K562 (cell line): ENCODE measurements at regions not wholly inside any gene's neighbourhood (a gene's known extent, or its start where the extent isn't known, plus 50 kb on each side); places are given as distances from the start of the nearest gene placed in this dataset.

Experiments used
- ATAC-seq: fragments of 200-7000 bp; cut with Tn5 transposase; 3 replicates; pipeline ENCODE4 v1.9.1; 2020; ENCODE audit warnings: moderate library complexity
- BruUV-seq: library from RNA; stranded (reverse); fragments of 400-500 nt; replicated peaks from 2 replicates; lab custom pipeline; 2021; lab: Mats Ljungman, UMichigan
- CTCF ChIA-PET: fragments of 300-600 bp; formaldehyde crosslinking; extraction: SDS; loops from one replicate; lab custom pipeline; 2021; ENCODE audit warnings: low intra/inter-chr PET ratio; lab: Yijun Ruan, JAX
- POLR2A ChIA-PET: fragments of 300-600, 350-650 bp; sonication (Branson Sonifier 250); formaldehyde crosslinking; extraction: SDS; loops from one replicate; lab custom pipeline; 2021; ENCODE audit warnings: antibody characterized with exemption, inconsistent platforms; lab: Yijun Ruan, JAX
- DNase-seq, 4 experiments: peaks; one replicate each; pipeline versions ENCODE4 v3.0.0 to v3.0.0-alpha.2; 2011 to 2018; ENCODE audit warnings: low spot score in 3 of 4, mixed read lengths in 3 of 4; ENCODE audit errors: extremely low read depth in 1 of 4
- FAIRE-seq: peaks from 2 replicates; lab custom pipeline; 2011; peaks lifted over from hg19 to GRCh38; lab: Jason Lieb, UNC
- H2AFZ ChIP-seq: 2 replicates; pipeline ENCODE4 v1.6.0; 2011; ENCODE audit warnings: low read depth, low read length, control low read depth, inconsistent platforms
- H3K27ac ChIP-seq: fragments of 200-600 bp; 3 replicates; pipeline ENCODE4 v1.8.0; 2011; ENCODE audit warnings: low read depth, mild to moderate bottlenecking, control low read depth, inconsistent platforms, low read length, moderate library complexity, mixed read lengths; ENCODE audit errors: extremely low read depth
- H3K27me3 ChIP-seq, 2 experiments: fragments of 300-600 bp in 1 of 2; 2 replicates in 1 of 2; 3 replicates in 1 of 2; pipeline versions ENCODE4 v1.6.0 to v1.8.0; 2011; ENCODE audit warnings: inconsistent platforms in 2 of 2, low read length in 2 of 2, mild to moderate bottlenecking in 1 of 2, mixed read lengths in 1 of 2, moderate library complexity in 1 of 2; ENCODE audit not compliant: control insufficient read depth in 2 of 2, insufficient read depth in 2 of 2
- H3K36me3 ChIP-seq: fragments of 300-600 bp; 3 replicates; pipeline ENCODE4 v1.8.0; 2011; ENCODE audit warnings: mild to moderate bottlenecking, low read length, inconsistent platforms; ENCODE audit not compliant: control insufficient read depth, insufficient read depth
- H3K4me1 ChIP-seq, 2 experiments: fragments of 200-600 bp in 1 of 2; replicated peaks in 1 of 2; 2 replicates in 1 of 2; 3 replicates in 1 of 2; pipeline versions ENCODE4 v1.5.1 to v1.8.0; 2011; ENCODE audit warnings: inconsistent platforms in 2 of 2, low read length in 2 of 2, mild to moderate bottlenecking in 1 of 2, mixed read lengths in 1 of 2, moderate library complexity in 1 of 2; ENCODE audit not compliant: control insufficient read depth in 2 of 2, insufficient read depth in 2 of 2
- H3K4me2 ChIP-seq: 2 replicates; pipeline ENCODE4 v1.6.1; 2011; ENCODE audit warnings: low read length, control low read depth, inconsistent platforms, mixed read lengths; ENCODE audit not compliant: insufficient read depth
- H3K4me3 ChIP-seq: fragments of 200-600 bp; sonication (generic), shearing (Covaris generic); 2 replicates; pipeline ENCODE4 v1.5.1; 2016; ENCODE audit warnings: control low read depth, inconsistent platforms
- H3K79me2 ChIP-seq: fragments of 200-600 bp; 3 replicates; pipeline ENCODE4 v1.8.0; 2011; ENCODE audit warnings: low read length, inconsistent platforms; ENCODE audit not compliant: control insufficient read depth, insufficient read depth
- H3K9ac ChIP-seq, 2 experiments: 2 replicates each; pipeline versions ENCODE4 v1.6.0 to v1.6.1; 2011; ENCODE audit warnings: low read depth in 2 of 2, low read length in 2 of 2, control low read depth in 1 of 2, inconsistent platforms in 1 of 2, mild to moderate bottlenecking in 1 of 2, mixed read lengths in 1 of 2; ENCODE audit not compliant: insufficient read depth in 1 of 2
- H3K9me1 ChIP-seq: one replicate; pipeline ENCODE4 v1.6.0; 2011; ENCODE audit warnings: inconsistent platforms, mild to moderate bottlenecking, low read length, moderate library complexity; ENCODE audit not compliant: control insufficient read depth, insufficient read depth
- H3K9me3 ChIP-seq: replicated peaks from 2 replicates; pipeline ENCODE4 v1.5.1; 2011; ENCODE audit warnings: low read depth, low read length, inconsistent platforms; ENCODE audit not compliant: control insufficient read depth, insufficient read depth
- H4K20me1 ChIP-seq: replicated peaks from 2 replicates; pipeline ENCODE4 v1.6.1; 2011; ENCODE audit warnings: low read length, inconsistent platforms, mixed read lengths; ENCODE audit not compliant: control insufficient read depth, insufficient read depth
- CTCF ChIP-seq, 3 experiments: IDR thresholded peaks in 2 of 3; conservative IDR thresholded peaks in 1 of 3; 2 replicates each; pipeline ENCODE4 v1.5.1; 2011 to 2012; ENCODE audit warnings: low read length in 3 of 3, mild to moderate bottlenecking in 3 of 3, control low read depth in 2 of 3, improper control_type of control experiment in 1 of 3, inconsistent platforms in 1 of 3, low read depth in 1 of 3, mixed read lengths in 1 of 3, moderate library complexity in 1 of 3; ENCODE audit not compliant: insufficient read depth in 2 of 3
- JUN ChIP-seq, 2 experiments: sonication (generic) in 1 of 2; formaldehyde crosslinking in 1 of 2; IDR thresholded peaks; 2 replicates each; pipeline versions ENCODE4 v1.6.1 to v1.8.0; 2012 to 2022; ENCODE audit warnings: borderline replicate concordance in 2 of 2, mild to moderate bottlenecking in 2 of 2, improper control_type of control experiment in 1 of 2, low read depth in 1 of 2, low read length in 1 of 2, missing genetic modification reagents in 1 of 2
- MTA3 ChIP-seq: fragments of 450-650 bp; formaldehyde crosslinking; IDR thresholded peaks from 2 replicates; pipeline ENCODE4 v1.6.1; 2017; ENCODE audit warnings: mild to moderate bottlenecking, borderline replicate concordance
- POLR2B ChIP-seq: fragments of 450-650 bp; IDR thresholded peaks from 2 replicates; pipeline ENCODE4 v1.6.1; 2018; ENCODE audit warnings: low read depth; ENCODE audit not compliant: partially characterized antibody
- ZZZ3 ChIP-seq: fragments of 450-650 bp; IDR thresholded peaks from 2 replicates; pipeline ENCODE4 v1.6.1; 2016; ENCODE audit warnings: antibody characterized with exemption, mild to moderate bottlenecking, moderate library complexity
- WGBS: fragments of 100-300 bp; shearing (Covaris generic); methylation state at CpG from one replicate; pipeline ENCODE4 v1.1.6; 2016; ENCODE audit warnings: low coverage, mixed read lengths; ENCODE audit not compliant: insufficient coverage; ENCODE audit errors: missing lambda C conversion rate; 5-methylcytosine and 5-hydroxymethylcytosine counted together
- in situ Hi-C: fragments of 300-500 bp; cut with MboI; formaldehyde crosslinking; loops from 4 replicates; pipeline ENCODE4 v1.15.0; 2018; ENCODE audit warnings: inconsistent platforms, mixed read lengths
- intact Hi-C: fragments of 100-400 bp; cut with micrococcal nuclease; formaldehyde crosslinking; loops from 2 replicates; pipeline ENCODE4 v1.14.2; 2022
- TF ChIP-seq, protein P1 (sequence below): fragments of 250-450 bp; sonication (Bioruptor Pico); IDR thresholded peaks from 2 replicates; pipeline ENCODE4 v1.8.0; 2022; ENCODE audit warnings: inconsistent platforms

DNA sequence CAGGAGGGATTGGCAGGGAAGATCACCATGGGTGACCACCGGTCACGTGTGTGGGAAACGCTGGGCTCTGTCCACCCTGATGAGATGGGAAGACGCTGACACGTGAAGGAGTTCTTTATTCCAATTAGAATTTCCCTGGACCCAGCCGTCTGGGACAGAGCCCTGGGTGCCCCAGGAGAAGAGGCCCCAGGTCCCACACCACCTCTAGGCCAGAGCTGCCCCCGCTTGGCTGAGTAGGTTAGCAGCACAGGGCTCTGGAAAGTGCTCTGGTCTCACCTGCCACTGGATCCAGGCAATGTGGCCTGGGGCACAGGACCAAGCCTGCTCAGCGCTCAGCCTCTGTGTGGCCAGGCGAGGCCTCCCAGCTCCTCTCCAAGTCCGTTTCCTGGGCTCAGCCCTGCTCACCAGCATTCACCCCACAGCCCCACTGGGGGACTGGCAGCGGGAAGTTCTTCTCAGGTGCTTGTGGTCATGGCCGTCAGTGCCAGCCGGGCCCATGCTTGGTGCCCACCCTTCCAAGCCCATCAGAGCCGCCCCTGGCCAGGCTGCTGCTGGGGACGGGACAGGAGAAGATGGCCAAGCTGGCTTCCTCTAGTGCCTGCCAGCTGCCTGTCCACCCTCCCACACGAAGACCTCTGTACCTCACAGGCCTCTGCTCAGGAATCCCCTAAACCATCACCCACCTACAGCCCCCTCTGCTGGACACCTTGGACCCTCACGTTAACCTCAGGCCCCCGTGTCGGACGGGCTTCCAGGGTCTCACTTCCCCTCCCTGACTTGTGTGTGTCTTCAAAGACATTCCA is 62.5 kb upstream of the FGF3 start:
- CTCF ChIA-PET, result no interaction called here
- Histone ChIP-seq H3K4me2 (no peak overlapping the region), H3K36me3 (no peaks in the 10 kb centered on the region), H3K79me2 (no peaks in the 10 kb centered on the region), H3K4me3 (no peak overlapping the region), H3K9me1 (no peaks in the 10 kb centered on the region), H3K9ac (peak overlapping the region in 1 of 2 experiments; percentile 17; a peak in 1 of 4 replicates), H3K27me3 (peaks cover 15 to 74% of the 10 kb centered on the region in 2 experiments; a peak in 4 of 5 replicates), H3K4me1 (peaks cover 0 to 7% of the 10 kb centered on the region in 2 experiments; a peak in 2 of 5 replicates), H3K9me3 (no peaks in the 10 kb centered on the region), H4K20me1 (peaks cover 17% of the 10 kb centered on the region), H3K27ac (no peak overlapping the region), H2AFZ (no peak overlapping the region)
- DNase-seq, result peak in 2 of 4 experiments; percentile 24 to 31
- peak; percentile 75 for ATAC-seq
- no peak for FAIRE-seq
- BruUV-seq, result no TSS peak
- in situ Hi-C loops (loop anchor here (10.0 kb wide), 1 partner anchor 197 kb away; no protein-coding TSS in a partner anchor), intact Hi-C loops (no loop called here)
- POLR2A ChIA-PET, result interaction anchor here (0.5 to 1.4 kb wide), 3 partner anchors 13 to 1189 kb away, joined by 3 to 4 read pairs (median 3); no protein-coding TSS in a partner anchor
- TF ChIP-seq MTA3 (no peak), CTCF (IDR thresholded peaks at IDR 0.05 in 2 of 3, conservative IDR thresholded peaks at IDR 0.05 in 1 of 3; ENCODE audit: insufficient read depth in 2 of 3, low read depth in 1 of 3, low read length in 3 of 3) (peak in 2 of 3 experiments; percentile 33 to 54; a peak in 4 of 6 replicates), POLR2B (no peak), JUN (IDR thresholded peaks at IDR 0.05; ENCODE audit: borderline replicate concordance, low read depth, low read length) (no peak), JUN (CRISPR knock-in tag; IDR thresholded peaks at IDR 0.05; ENCODE audit: borderline replicate concordance) (no peak), ZZZ3 (no peak)
- TF ChIP-seq, protein P1, sequence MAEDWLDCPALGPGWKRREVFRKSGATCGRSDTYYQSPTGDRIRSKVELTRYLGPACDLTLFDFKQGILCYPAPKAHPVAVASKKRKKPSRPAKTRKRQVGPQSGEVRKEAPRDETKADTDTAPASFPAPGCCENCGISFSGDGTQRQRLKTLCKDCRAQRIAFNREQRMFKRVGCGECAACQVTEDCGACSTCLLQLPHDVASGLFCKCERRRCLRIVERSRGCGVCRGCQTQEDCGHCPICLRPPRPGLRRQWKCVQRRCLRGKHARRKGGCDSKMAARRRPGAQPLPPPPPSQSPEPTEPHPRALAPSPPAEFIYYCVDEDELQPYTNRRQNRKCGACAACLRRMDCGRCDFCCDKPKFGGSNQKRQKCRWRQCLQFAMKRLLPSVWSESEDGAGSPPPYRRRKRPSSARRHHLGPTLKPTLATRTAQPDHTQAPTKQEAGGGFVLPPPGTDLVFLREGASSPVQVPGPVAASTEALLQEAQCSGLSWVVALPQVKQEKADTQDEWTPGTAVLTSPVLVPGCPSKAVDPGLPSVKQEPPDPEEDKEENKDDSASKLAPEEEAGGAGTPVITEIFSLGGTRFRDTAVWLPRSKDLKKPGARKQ, result no peak
- WGBS, result 7% methylated on average over 19 of the region's 20 CpGs
